NCI-H1417 treated with DMSO at 0.1 percent for 48 hours (cell line): ENCODE measurements at regions not wholly inside any gene's neighbourhood (a gene's known extent, or its start where the extent isn't known, plus 50 kb on each side); places are given as distances from the start of the nearest gene placed in this dataset.
"Not testable (repeated sequence)": the region's sequence is repeated elsewhere in the genome, so short reads cannot be mapped to it uniquely, and the experiment has no call there.

ENCODE experiments used
- DNase-seq: peaks from one replicate; lab custom pipeline; 2025; lab: John Stamatoyannopoulos, UW

GRCh38 chr2:192542148-192543066 lies 347.7 kb upstream of the TMEFF2 start:
- not testable (repeated sequence) for DNase-seq

GRCh38 chr2:192539306-192539705 lies 344.6 kb upstream of the TMEFF2 start:
- DNase-seq, result no peak

- DNase-seq, result no peak
Measured at GRCh38 chr2:192536922-192537624, 342.3 kb upstream of the TMEFF2 start.

GRCh38 chr2:192535956-192536921 lies 341.5 kb upstream of the TMEFF2 start:
- no peak for DNase-seq

GRCh38 chr2:192534072-192534471 lies 339.3 kb upstream of the TMEFF2 start:
- no peak for DNase-seq

GRCh38 chr2:192524642-192525251 lies 330.0 kb upstream of the TMEFF2 start:
- not testable (repeated sequence) for DNase-seq

- not testable (repeated sequence) for DNase-seq
Measured at GRCh38 chr2:192524214-192524613, 329.5 kb upstream of the TMEFF2 start.

- no peak for DNase-seq
Measured at GRCh38 chr2:192515937-192516336, 321.2 kb upstream of the TMEFF2 start.

GRCh38 chr2:192513575-192513974 lies 318.8 kb upstream of the TMEFF2 start:
- DNase-seq, result no peak

GRCh38 chr2:192507836-192508450 lies 313.2 kb upstream of the TMEFF2 start:
- DNase-seq, result not testable (repeated sequence)

GRCh38 chr2:192500550-192501200 lies 305.9 kb upstream of the TMEFF2 start:
- DNase-seq, result no peak

GRCh38 chr2:192499476-192499875 lies 304.7 kb upstream of the TMEFF2 start:
- no peak for DNase-seq

- DNase-seq, result no peak
Measured at GRCh38 chr2:192498747-192499146, 304.0 kb upstream of the TMEFF2 start.

GRCh38 chr2:192488158-192488557 lies 293.4 kb upstream of the TMEFF2 start:
- DNase-seq, result not testable (repeated sequence)

GRCh38 chr2:192487636-192488035 lies 292.9 kb upstream of the TMEFF2 start:
- no peak for DNase-seq

- no peak for DNase-seq
Measured at GRCh38 chr2:192484903-192485302, 290.2 kb upstream of the TMEFF2 start.

- DNase-seq, result no peak
Measured at GRCh38 chr2:192480984-192481383, 286.3 kb upstream of the TMEFF2 start.

- DNase-seq, result no peak
Measured at GRCh38 chr2:192473331-192473730, 278.6 kb upstream of the TMEFF2 start.

GRCh38 chr2:192471982-192472381 lies 277.2 kb upstream of the TMEFF2 start:
- DNase-seq, result no peak

GRCh38 chr2:192469612-192470011 lies 274.9 kb upstream of the TMEFF2 start:
- no peak for DNase-seq
